ENCODE measurements at regions not wholly inside any gene's neighbourhood (a gene's known extent, or its start where the extent isn't known, plus 50 kb on each side); places are given as distances from the start of the nearest gene placed in this dataset.

GRCh38 chr22:47601666-47602065 is 839.2 kb downstream of the TBC1D22A start:
- no peak for FAIRE-seq
- DNase-seq (ENCODE audit: insufficient read length, low spot score): no peak

GRCh38 chr22:47600791-47601625 is 838.6 kb downstream of the TBC1D22A start:
- FAIRE-seq: no peak

GRCh38 chr22:47600281-47600680 is 837.8 kb downstream of the TBC1D22A start:
- FAIRE-seq (no peak), DNase-seq (ENCODE audit: insufficient read length, low spot score) (no peak)

More at GRCh38 chr22:47600791-47601625, 838.6 kb downstream of the TBC1D22A start:
- DNase-seq (ENCODE audit: insufficient read length, low spot score): no peak

- DNase-seq (ENCODE audit: insufficient read length, low spot score) (no peak), FAIRE-seq (no peak)
These were observed 837.3 kb downstream of the TBC1D22A start for GRCh38 chr22:47599753-47600152.

GRCh38 chr22:47598864-47599263 is 836.4 kb downstream of the TBC1D22A start:
- no peak for DNase-seq (ENCODE audit: insufficient read length, low spot score)
- FAIRE-seq: no peak

GRCh38 chr22:47597041-47597440 is 834.6 kb downstream of the TBC1D22A start:
- DNase-seq (ENCODE audit: insufficient read length, low spot score): no peak
- no peak for FAIRE-seq

GRCh38 chr22:47596176-47596690 is 833.8 kb downstream of the TBC1D22A start:
- DNase-seq (ENCODE audit: insufficient read length, low spot score): no peak
- no peak for FAIRE-seq

GRCh38 chr22:47594836-47595521 is 832.5 kb downstream of the TBC1D22A start:
- DNase-seq (ENCODE audit: insufficient read length, low spot score) (no peak), FAIRE-seq (no peak)

- FAIRE-seq (no peak), DNase-seq (ENCODE audit: insufficient read length, low spot score) (no peak)
These were observed 831.5 kb downstream of the TBC1D22A start for GRCh38 chr22:47593911-47594311.

GRCh38 chr22:47593291-47593690 is 830.8 kb downstream of the TBC1D22A start:
- FAIRE-seq (no peak), DNase-seq (ENCODE audit: insufficient read length, low spot score) (no peak)

- DNase-seq (ENCODE audit: insufficient read length, low spot score): no peak
- FAIRE-seq: no peak
These were observed 830.3 kb downstream of the TBC1D22A start for GRCh38 chr22:47592791-47593190.

GRCh38 chr22:47591709-47592108 is 829.3 kb downstream of the TBC1D22A start:
- no peak for DNase-seq (ENCODE audit: insufficient read length, low spot score)
- no peak for FAIRE-seq

- DNase-seq (ENCODE audit: insufficient read length, low spot score): no peak
- FAIRE-seq: no peak
These were observed 828.6 kb downstream of the TBC1D22A start for GRCh38 chr22:47591016-47591415.

GRCh38 chr22:47589271-47590250 is 827.1 kb downstream of the TBC1D22A start:
- FAIRE-seq (no peak), DNase-seq (ENCODE audit: insufficient read length, low spot score) (no peak)

- FAIRE-seq (no peak), DNase-seq (ENCODE audit: insufficient read length, low spot score) (no peak)
These were observed 826.1 kb downstream of the TBC1D22A start for GRCh38 chr22:47588578-47588960.

GRCh38 chr22:47587861-47588577 is 825.6 kb downstream of the TBC1D22A start:
- DNase-seq (ENCODE audit: insufficient read length, low spot score): no peak
- no peak for FAIRE-seq

GRCh38 chr22:47587361-47587760 is 824.9 kb downstream of the TBC1D22A start:
- DNase-seq (ENCODE audit: insufficient read length, low spot score) (no peak), FAIRE-seq (no peak)

GRCh38 chr22:47586946-47587345 is 824.5 kb downstream of the TBC1D22A start:
- no peak for DNase-seq (ENCODE audit: insufficient read length, low spot score)

GRCh38 chr22:47586038-47586437 is 823.6 kb downstream of the TBC1D22A start:
- DNase-seq (ENCODE audit: insufficient read length, low spot score): no peak
- FAIRE-seq: no peak

More at GRCh38 chr22:47586946-47587345, 824.5 kb downstream of the TBC1D22A start:
- FAIRE-seq: no peak

Data from HTR-8/SVneo (cell line).